CD14-positive monocyte (primary cell): ENCODE measurements at regions not wholly inside any gene's neighbourhood (a gene's known extent, or its start where the extent isn't known, plus 50 kb on each side); places are given as distances from the start of the nearest gene placed in this dataset.

ENCODE experiments used
- DNase-seq, 3 donors: peaks; one replicate each; pipeline ENCODE4 v3.0.0-alpha.2; 2011 to 2022
- H2AFZ ChIP-seq: 2 replicates; pipeline ENCODE4 v1.6.0; 2012; ENCODE audit warnings: mild to moderate bottlenecking, low read depth, low read length, inconsistent platforms; ENCODE audit not compliant: insufficient read depth, poor library complexity, severe bottlenecking
- H3K27ac ChIP-seq, 2 donors: 1 replicate in 1 of 2; 2 replicates in 1 of 2; pipeline ENCODE4 v1.5.1; 2012 to 2013; ENCODE audit warnings: low read length in 2 of 2, control low read depth in 1 of 2, inconsistent platforms in 1 of 2, low read depth in 1 of 2, mild to moderate bottlenecking in 1 of 2
- H3K27me3 ChIP-seq, 2 donors: one replicate each; pipeline versions ENCODE4 v1.6.0 to v1.6.1; 2011 to 2013; ENCODE audit warnings: low read length in 2 of 2; ENCODE audit not compliant: control insufficient read depth in 2 of 2, insufficient read depth in 2 of 2
- H3K36me3 ChIP-seq, 2 donors: replicated peaks in 1 of 2; 1 replicate in 1 of 2; 2 replicates in 1 of 2; pipeline versions ENCODE4 v1.5.1 to v1.6.1; 2012 to 2013; ENCODE audit warnings: low read length in 2 of 2, control low read depth in 1 of 2, inconsistent platforms in 1 of 2, mild to moderate bottlenecking in 1 of 2; ENCODE audit not compliant: insufficient read depth in 2 of 2, control insufficient read depth in 1 of 2
- H3K4me1 ChIP-seq, 2 donors: 1 replicate in 1 of 2; 2 replicates in 1 of 2; pipeline versions ENCODE4 v1.5.1 to v1.6.1; 2012 to 2013; ENCODE audit warnings: low read length in 2 of 2, control low read depth in 1 of 2, inconsistent platforms in 1 of 2, mild to moderate bottlenecking in 1 of 2, moderate library complexity in 1 of 2; ENCODE audit not compliant: insufficient read depth in 2 of 2, control insufficient read depth in 1 of 2
- H3K4me2 ChIP-seq: replicated peaks from 2 replicates; pipeline ENCODE3; 2012; ENCODE audit warnings: low read length, moderate library complexity, mild to moderate bottlenecking; ENCODE audit not compliant: poor library complexity, severe bottlenecking; ENCODE audit errors: extremely low read depth
- H3K4me3 ChIP-seq, 3 experiments: fragments of 200-600 bp in 1 of 3; sonication (generic) in 1 of 3; replicated peaks in 1 of 3; 1 replicate in 2 of 3; 2 replicates in 1 of 3; pipeline ENCODE4 v1.5.1; 2011 to 2013; ENCODE audit warnings: low read length in 3 of 3, mild to moderate bottlenecking in 3 of 3, control low read depth in 2 of 3, low read depth in 2 of 3, inconsistent platforms in 1 of 3, moderate library complexity in 1 of 3
- H3K79me2 ChIP-seq: 2 replicates; pipeline ENCODE4 v1.6.0; 2012; ENCODE audit warnings: mild to moderate bottlenecking, control low read depth, inconsistent platforms, low read length, moderate library complexity; ENCODE audit not compliant: insufficient read depth
- H3K9ac ChIP-seq: 2 replicates; pipeline ENCODE4 v1.6.0; 2017; ENCODE audit warnings: low read length, mild to moderate bottlenecking; ENCODE audit not compliant: insufficient read depth, poor library complexity, severe bottlenecking
- H3K9me3 ChIP-seq, 2 donors: replicated peaks in 1 of 2; 1 replicate in 1 of 2; 2 replicates in 1 of 2; pipeline versions ENCODE4 v1.5.1 to v1.6.1; 2012 to 2013; ENCODE audit warnings: low read length in 2 of 2, control low read depth in 1 of 2; ENCODE audit not compliant: control insufficient read depth in 1 of 2, insufficient read depth in 1 of 2
- H4K20me1 ChIP-seq: 2 replicates; pipeline ENCODE4 v1.6.0; 2012; ENCODE audit warnings: mild to moderate bottlenecking, low read length, control low read depth, moderate library complexity; ENCODE audit not compliant: insufficient read depth
- H3K27ac Mint-ChIP-seq, 7 donors: one replicate each; pipeline ENCODE4 v1.8.0; 2020; ENCODE audit warnings: mild to moderate bottlenecking in 7 of 7, mixed read lengths in 7 of 7, moderate library complexity in 6 of 7, inconsistent platforms in 2 of 7
- H3K27me3 Mint-ChIP-seq, 3 donors: one replicate each; pipeline ENCODE4 v1.8.0; 2021 to 2022; ENCODE audit warnings: low read depth in 3 of 3, mild to moderate bottlenecking in 3 of 3, mixed read lengths in 3 of 3, moderate library complexity in 3 of 3, inconsistent platforms in 1 of 3
- H3K36me3 Mint-ChIP-seq, 2 donors: one replicate each; pipeline ENCODE4 v1.8.0; 2020; ENCODE audit warnings: mixed read lengths in 2 of 2, inconsistent platforms in 1 of 2, mild to moderate bottlenecking in 1 of 2
- H3K4me1 Mint-ChIP-seq: one replicate; pipeline ENCODE4 v1.8.0; 2020; ENCODE audit warnings: mild to moderate bottlenecking, mixed read lengths
- H3K4me3 Mint-ChIP-seq, 2 donors: one replicate each; pipeline ENCODE4 v1.8.0; 2020; ENCODE audit warnings: mild to moderate bottlenecking in 2 of 2, mixed read lengths in 2 of 2, moderate library complexity in 1 of 2
- H3K9me3 Mint-ChIP-seq, 7 donors: one replicate each; pipeline ENCODE4 v1.8.0; 2020 to 2022; ENCODE audit warnings: mixed read lengths in 7 of 7, mild to moderate bottlenecking in 6 of 7, moderate library complexity in 6 of 7, inconsistent platforms in 2 of 7
- WGBS: methylation state at CpG from one replicate; pipeline ENCODE4 v1.1.5; 2013; ENCODE audit warnings: missing lambda C conversion rate; ENCODE audit not compliant: insufficient coverage; 5-methylcytosine and 5-hydroxymethylcytosine counted together
- intact Hi-C, 2 donors: fragments of 100-400 bp; cut with micrococcal nuclease; formaldehyde crosslinking; loops; one replicate each; pipeline versions ENCODE4 v1.15.0 to v1.15.1; 2023
- TF ChIP-seq, protein P1 (sequence below): fragments of 200-600 bp; IDR thresholded peaks from one replicate; pipeline ENCODE4 v1.8.0; 2022; ENCODE audit warnings: antibody characterized with exemption, mild to moderate bottlenecking

DNA sequence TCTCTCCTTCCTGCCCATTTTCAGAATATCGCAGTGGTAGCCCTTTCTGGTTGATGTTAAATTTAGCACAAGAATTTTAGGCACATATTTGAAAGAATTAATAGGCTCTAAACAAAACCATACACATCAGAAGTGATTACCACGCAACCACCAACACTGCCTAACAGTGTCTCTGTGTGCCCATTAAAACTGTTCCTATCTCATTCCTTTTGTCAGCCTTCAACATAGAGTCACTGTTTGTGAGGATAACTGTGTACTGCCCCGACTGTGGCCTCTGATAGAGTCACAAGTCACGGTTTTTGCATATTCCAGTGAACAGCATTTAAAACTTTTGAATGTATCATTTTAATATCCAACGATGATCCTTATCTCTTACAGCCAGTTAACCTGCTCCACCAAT lies 116.8 kb upstream of the TNFAIP3 start:
- Histone ChIP-seq H3K9ac (no peak overlapping the region), H3K9me3 (no peaks in the 10 kb centered on the region), H3K4me3 (no peak overlapping the region), H3K4me2 (no peak overlapping the region), H2AFZ (no peak overlapping the region), H3K4me1 (peaks cover 18 to 21% of the 10 kb centered on the region in 2 donors), H3K36me3 (no peaks in the 10 kb centered on the region), H3K79me2 (no peaks in the 10 kb centered on the region), H4K20me1 (no peaks in the 10 kb centered on the region), H3K27ac (no peak overlapping the region), H3K27me3 (no peaks in the 10 kb centered on the region)
- H3K9me3 Mint-ChIP-seq = no peaks in the 10 kb centered on the region
- DNase-seq = no peak
- peaks cover 2 to 3% (median 2%) of the 10 kb centered on the region in 3 donors for H3K27me3 Mint-ChIP-seq
- H3K27ac Mint-ChIP-seq = no peak overlapping the region
- H3K4me1 Mint-ChIP-seq = peaks cover 25% of the 10 kb centered on the region
- H3K4me3 Mint-ChIP-seq = no peak overlapping the region
- WGBS = no CpG with 5 or more reads among the region's 5 CpGs
- intact Hi-C loops = no loop called here
- TF ChIP-seq, protein P1, sequence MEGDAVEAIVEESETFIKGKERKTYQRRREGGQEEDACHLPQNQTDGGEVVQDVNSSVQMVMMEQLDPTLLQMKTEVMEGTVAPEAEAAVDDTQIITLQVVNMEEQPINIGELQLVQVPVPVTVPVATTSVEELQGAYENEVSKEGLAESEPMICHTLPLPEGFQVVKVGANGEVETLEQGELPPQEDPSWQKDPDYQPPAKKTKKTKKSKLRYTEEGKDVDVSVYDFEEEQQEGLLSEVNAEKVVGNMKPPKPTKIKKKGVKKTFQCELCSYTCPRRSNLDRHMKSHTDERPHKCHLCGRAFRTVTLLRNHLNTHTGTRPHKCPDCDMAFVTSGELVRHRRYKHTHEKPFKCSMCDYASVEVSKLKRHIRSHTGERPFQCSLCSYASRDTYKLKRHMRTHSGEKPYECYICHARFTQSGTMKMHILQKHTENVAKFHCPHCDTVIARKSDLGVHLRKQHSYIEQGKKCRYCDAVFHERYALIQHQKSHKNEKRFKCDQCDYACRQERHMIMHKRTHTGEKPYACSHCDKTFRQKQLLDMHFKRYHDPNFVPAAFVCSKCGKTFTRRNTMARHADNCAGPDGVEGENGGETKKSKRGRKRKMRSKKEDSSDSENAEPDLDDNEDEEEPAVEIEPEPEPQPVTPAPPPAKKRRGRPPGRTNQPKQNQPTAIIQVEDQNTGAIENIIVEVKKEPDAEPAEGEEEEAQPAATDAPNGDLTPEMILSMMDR = no peak
- no peaks in the 10 kb centered on the region for H3K36me3 Mint-ChIP-seq

- Histone ChIP-seq H3K27ac (no peak overlapping the region), H3K4me1 (peaks cover 25 to 29% of the 10 kb centered on the region in 2 donors), H3K4me2 (no peak overlapping the region), H3K9ac (no peak overlapping the region), H3K79me2 (no peaks in the 10 kb centered on the region), H3K36me3 (no peaks in the 10 kb centered on the region), H2AFZ (no peak overlapping the region), H4K20me1 (no peaks in the 10 kb centered on the region), H3K27me3 (no peaks in the 10 kb centered on the region), H3K4me3 (no peak overlapping the region), H3K9me3 (no peaks in the 10 kb centered on the region)
- intact Hi-C loops = no loop called here
- peaks cover 2 to 3% (median 2%) of the 10 kb centered on the region in 3 donors for H3K27me3 Mint-ChIP-seq
- no peak for DNase-seq
- H3K36me3 Mint-ChIP-seq = peaks cover 0 to 5% of the 10 kb centered on the region in 2 donors
- peaks cover 33% of the 10 kb centered on the region for H3K4me1 Mint-ChIP-seq
- H3K27ac Mint-ChIP-seq = no peak overlapping the region
- TF ChIP-seq, protein P1 = no peak
- WGBS = 78% methylated on average over 6 of the region's 8 CpGs
- H3K9me3 Mint-ChIP-seq = no peaks in the 10 kb centered on the region
- no peak overlapping the region for H3K4me3 Mint-ChIP-seq
These were observed 115.1 kb upstream of the TNFAIP3 start for GRCh38 chr6:137751768-137752560.
